ENCODE measurements at regions not wholly inside any gene's neighbourhood (a gene's known extent, or its start where the extent isn't known, plus 50 kb on each side); places are given as distances from the start of the nearest gene placed in this dataset.

GRCh38 chr6:44576132-44576631 is 188.7 kb downstream of the CDC5L start:
- no peak overlapping the region for H3K27ac ChIP-seq
- TF ChIP-seq, protein P1, sequence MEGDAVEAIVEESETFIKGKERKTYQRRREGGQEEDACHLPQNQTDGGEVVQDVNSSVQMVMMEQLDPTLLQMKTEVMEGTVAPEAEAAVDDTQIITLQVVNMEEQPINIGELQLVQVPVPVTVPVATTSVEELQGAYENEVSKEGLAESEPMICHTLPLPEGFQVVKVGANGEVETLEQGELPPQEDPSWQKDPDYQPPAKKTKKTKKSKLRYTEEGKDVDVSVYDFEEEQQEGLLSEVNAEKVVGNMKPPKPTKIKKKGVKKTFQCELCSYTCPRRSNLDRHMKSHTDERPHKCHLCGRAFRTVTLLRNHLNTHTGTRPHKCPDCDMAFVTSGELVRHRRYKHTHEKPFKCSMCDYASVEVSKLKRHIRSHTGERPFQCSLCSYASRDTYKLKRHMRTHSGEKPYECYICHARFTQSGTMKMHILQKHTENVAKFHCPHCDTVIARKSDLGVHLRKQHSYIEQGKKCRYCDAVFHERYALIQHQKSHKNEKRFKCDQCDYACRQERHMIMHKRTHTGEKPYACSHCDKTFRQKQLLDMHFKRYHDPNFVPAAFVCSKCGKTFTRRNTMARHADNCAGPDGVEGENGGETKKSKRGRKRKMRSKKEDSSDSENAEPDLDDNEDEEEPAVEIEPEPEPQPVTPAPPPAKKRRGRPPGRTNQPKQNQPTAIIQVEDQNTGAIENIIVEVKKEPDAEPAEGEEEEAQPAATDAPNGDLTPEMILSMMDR (IDR thresholded peaks at IDR 0.05): no peak
- DNase-seq (ENCODE audit: low spot score): peak; percentile 9
- no peak overlapping the region for H3K4me3 ChIP-seq

DNA sequence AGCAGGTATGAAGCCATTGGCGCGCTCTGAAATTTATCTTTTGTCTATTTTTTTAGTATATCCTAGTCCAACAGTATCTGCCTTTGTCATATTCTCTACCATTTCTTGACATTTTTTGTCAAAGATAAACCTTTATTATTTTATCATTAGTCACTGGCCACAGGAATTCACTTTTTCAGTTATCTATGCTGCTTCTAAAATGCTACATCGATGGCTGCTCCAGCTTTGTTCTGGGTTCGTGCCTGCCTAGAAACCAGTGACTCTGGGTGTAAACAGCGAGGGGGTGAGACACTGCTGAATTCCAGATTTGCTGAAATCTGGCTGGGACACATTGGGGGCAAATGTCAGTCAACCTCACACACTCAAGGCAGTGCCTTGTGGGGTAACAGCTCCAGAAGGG is 193.4 kb downstream of the CDC5L start:
- H3K27ac ChIP-seq: no peak overlapping the region
- DNase-seq (ENCODE audit: low spot score): peak; percentile 64
- TF ChIP-seq, protein P1 (IDR thresholded peaks at IDR 0.05): no peak

GRCh38 chr6:44582930-44583329 is 195.4 kb downstream of the CDC5L start:
- Histone ChIP-seq H3K27ac (no peak overlapping the region), H3K4me3 (no peak overlapping the region)
- TF ChIP-seq, protein P1 (IDR thresholded peaks at IDR 0.05): no peak
- no peak for DNase-seq (ENCODE audit: low spot score)

More for the DNA sequence above, 193.4 kb downstream of the CDC5L start:
- H3K4me3 ChIP-seq: no peak overlapping the region

DNA sequence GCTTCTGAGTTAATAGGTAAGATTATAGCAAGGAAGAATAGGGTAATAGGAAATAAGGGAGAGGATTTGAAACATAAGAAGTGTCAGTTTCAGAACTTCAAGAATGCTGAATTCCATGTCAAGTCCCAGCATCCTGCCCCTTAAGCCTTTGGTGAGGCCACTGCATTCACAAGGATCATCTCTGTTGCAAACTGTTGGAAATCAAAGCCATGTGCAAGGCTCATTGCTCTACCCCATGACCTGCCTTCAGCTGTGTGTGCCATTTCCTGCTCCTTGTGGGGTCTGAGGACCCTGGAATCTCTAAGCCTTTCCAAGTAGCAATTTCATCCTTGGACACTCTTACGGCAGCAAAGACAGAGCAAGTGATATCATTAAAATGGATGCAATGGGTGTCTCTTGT is 203.0 kb downstream of the CDC5L start:
- TF ChIP-seq, protein P1 (IDR thresholded peaks at IDR 0.05): no peak
- no peak overlapping the region for H3K27ac ChIP-seq
- H3K4me3 ChIP-seq: no peak overlapping the region
- no peak for DNase-seq (ENCODE audit: low spot score)

DNA sequence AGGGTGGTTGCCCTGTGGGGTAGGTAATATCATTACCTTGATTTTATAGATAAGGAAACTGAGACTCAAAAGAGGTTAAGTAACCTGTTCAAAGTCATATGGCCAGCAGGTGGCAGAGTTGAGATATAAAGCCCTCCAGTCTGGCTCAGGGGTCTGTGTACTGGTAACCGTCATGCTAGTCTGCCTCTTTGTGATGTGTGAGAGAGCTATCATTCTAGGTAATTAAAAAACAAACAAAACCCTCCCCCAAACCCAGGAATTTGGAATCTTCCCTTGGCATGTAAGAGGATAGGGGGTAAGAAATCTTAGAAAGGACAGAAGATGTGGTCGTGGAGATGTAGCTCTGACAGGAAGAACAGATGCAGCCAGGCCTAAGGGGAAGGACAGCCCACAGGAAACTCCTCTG is 206.0 kb downstream of the CDC5L start:
- no peak overlapping the region for H3K27ac ChIP-seq
- DNase-seq (ENCODE audit: low spot score): no peak
- TF ChIP-seq, protein P1 (IDR thresholded peaks at IDR 0.05): no peak
- no peak overlapping the region for H3K4me3 ChIP-seq

- no peak overlapping the region for H3K4me3 ChIP-seq
- H3K27ac ChIP-seq: no peak overlapping the region
- TF ChIP-seq, protein P1 (IDR thresholded peaks at IDR 0.05): no peak
- peak; percentile 41 for DNase-seq (ENCODE audit: low spot score)
Measured at GRCh38 chr6:44594481-44594880, 207.0 kb downstream of the CDC5L start.

GRCh38 chr6:44598679-44599078 is 211.2 kb downstream of the CDC5L start:
- no peak overlapping the region for H3K4me3 ChIP-seq
- peak; percentile 41 for DNase-seq (ENCODE audit: low spot score)
- TF ChIP-seq, protein P1 (IDR thresholded peaks at IDR 0.05): no peak
- H3K27ac ChIP-seq: no peak overlapping the region

Data from coronary artery (tissue), 2 donors.